Endothelial cell of umbilical vein (primary cell): ENCODE measurements at regions not wholly inside any gene's neighbourhood (a gene's known extent, or its start where the extent isn't known, plus 50 kb on each side); places are given as distances from the start of the nearest gene placed in this dataset.

Experiments
- BruUV-seq: library from RNA; stranded (reverse); fragments of 400-500 nt; replicated peaks from 2 replicates; lab custom pipeline; 2021; lab: Mats Ljungman, UMichigan
- CTCF ChIA-PET: fragments of 300-600, 350-600 bp; sonication (Branson Sonifier 250); formaldehyde crosslinking; loops from one replicate; lab custom pipeline; 2021; ENCODE audit warnings: antibody characterized with exemption, inconsistent platforms; lab: Charles Lee
- POLR2A ChIA-PET: fragments of 300-600, 350-600 bp; sonication (Branson Sonifier 250); formaldehyde crosslinking; loops from one replicate; lab custom pipeline; 2021; ENCODE audit warnings: antibody characterized with exemption, inconsistent platforms; lab: Charles Lee
- DNase-seq: peaks from one replicate; pipeline ENCODE4 v3.0.0-alpha.2; 2011; ENCODE audit warnings: low read depth, low spot score
- FAIRE-seq: peaks from 2 replicates; lab custom pipeline; 2011; peaks lifted over from hg19 to GRCh38; lab: Jason Lieb, UNC
- H2AFZ ChIP-seq: 2 replicates; pipeline ENCODE4 v1.6.0; 2012; ENCODE audit warnings: low read depth, low read length, control low read depth, inconsistent platforms
- H3K27ac ChIP-seq: 2 replicates; pipeline ENCODE4 v1.5.1; 2011; ENCODE audit warnings: low read depth, mild to moderate bottlenecking, control low read depth, low read length, moderate library complexity; ENCODE audit not compliant: insufficient read depth
- H3K27me3 ChIP-seq, 2 experiments: 2 replicates each; pipeline versions ENCODE4 v1.6.0 to v1.6.1; 2011; ENCODE audit warnings: low read length in 2 of 2, mixed read lengths in 1 of 2; ENCODE audit not compliant: control insufficient read depth in 2 of 2, insufficient read depth in 2 of 2
- H3K36me3 ChIP-seq, 2 experiments: 2 replicates in 1 of 2; 3 replicates in 1 of 2; pipeline ENCODE4 v1.5.1; 2011; ENCODE audit warnings: low read length in 2 of 2, mild to moderate bottlenecking in 1 of 2, moderate library complexity in 1 of 2; ENCODE audit not compliant: control insufficient read depth in 2 of 2, insufficient read depth in 2 of 2; ENCODE audit errors: extremely low read depth in 1 of 2
- H3K4me1 ChIP-seq: 3 replicates; pipeline ENCODE4 v1.5.1; 2011; ENCODE audit warnings: mild to moderate bottlenecking, low read length; ENCODE audit not compliant: control insufficient read depth, insufficient read depth; ENCODE audit errors: extremely low read depth
- H3K4me2 ChIP-seq: 2 replicates; pipeline ENCODE4 v1.6.1; 2011; ENCODE audit warnings: low read length, control low read depth, mixed read lengths; ENCODE audit not compliant: insufficient read depth
- H3K4me3 ChIP-seq, 3 experiments: fragments of 200-600 bp in 1 of 3; sonication (generic), shearing (Covaris generic) in 1 of 3; replicated peaks in 1 of 3; 2 replicates each; pipeline ENCODE4 v1.5.1; 2011 to 2016; ENCODE audit warnings: control low read depth in 3 of 3, low read length in 3 of 3, mild to moderate bottlenecking in 2 of 3, inconsistent platforms in 1 of 3, low read depth in 1 of 3, moderate library complexity in 1 of 3; ENCODE audit not compliant: insufficient read depth in 1 of 3
- H3K79me2 ChIP-seq: 2 replicates; pipeline ENCODE4 v1.6.0; 2012; ENCODE audit warnings: low read length, inconsistent platforms; ENCODE audit not compliant: control insufficient read depth, insufficient read depth
- H3K9ac ChIP-seq: replicated peaks from 2 replicates; pipeline ENCODE3; 2011; ENCODE audit warnings: low read length, control low read depth; ENCODE audit not compliant: insufficient read depth; ENCODE audit errors: extremely low read depth
- H3K9me1 ChIP-seq: replicated peaks from 3 replicates; pipeline ENCODE4 v1.6.0; 2011; ENCODE audit warnings: mild to moderate bottlenecking, low read length; ENCODE audit not compliant: control insufficient read depth, insufficient read depth; ENCODE audit errors: extremely low read depth
- H3K9me3 ChIP-seq: replicated peaks from 2 replicates; pipeline ENCODE4 v1.5.1; 2012; ENCODE audit warnings: low read length, inconsistent platforms; ENCODE audit not compliant: control insufficient read depth, insufficient read depth
- H4K20me1 ChIP-seq: replicated peaks from 2 replicates; pipeline ENCODE3; 2011; ENCODE audit warnings: mild to moderate bottlenecking, low read length; ENCODE audit not compliant: control insufficient read depth, insufficient read depth; ENCODE audit errors: extremely low read depth
- CTCF ChIP-seq, 2 donors: IDR thresholded peaks; 1 replicate in 1 of 2; 2 replicates in 1 of 2; pipeline ENCODE4 v1.5.1; 2011; ENCODE audit warnings: low read length in 2 of 2, mild to moderate bottlenecking in 2 of 2, moderate library complexity in 2 of 2, control low read depth in 1 of 2, inconsistent platforms in 1 of 2, low read depth in 1 of 2; ENCODE audit not compliant: insufficient read depth in 1 of 2; ENCODE audit errors: extremely low read depth in 1 of 2
- EZH2 ChIP-seq: IDR thresholded peaks from 2 replicates; pipeline ENCODE4 v1.6.1; 2012; ENCODE audit warnings: borderline replicate concordance, low read depth, mild to moderate bottlenecking, moderate library complexity, low read length, inconsistent platforms; ENCODE audit not compliant: severe bottlenecking
- FOS ChIP-seq: IDR thresholded peaks from 2 replicates; pipeline ENCODE4 v1.6.1; 2011; ENCODE audit warnings: mild to moderate bottlenecking, low read length, moderate library complexity, borderline replicate concordance; ENCODE audit not compliant: insufficient read depth
- GATA2 ChIP-seq: IDR thresholded peaks from 2 replicates; pipeline ENCODE4 v1.7.0; 2011; ENCODE audit warnings: low read depth, mild to moderate bottlenecking, moderate library complexity, mixed read lengths, low read length; ENCODE audit not compliant: insufficient read length, insufficient read depth
- JUN ChIP-seq: IDR thresholded peaks from 2 replicates; pipeline ENCODE4 v1.6.1; 2011; ENCODE audit warnings: borderline replicate concordance, low read depth; ENCODE audit not compliant: insufficient read length, insufficient read depth
- MAX ChIP-seq: IDR thresholded peaks from 2 replicates; pipeline ENCODE4 v1.6.1; 2011; ENCODE audit not compliant: insufficient read depth, insufficient read length
- MYC ChIP-seq: IDR thresholded peaks from one replicate; pipeline ENCODE4 v1.6.1; 2011; ENCODE audit warnings: mild to moderate bottlenecking, low read depth, low read length
- POLR2A ChIP-seq: IDR thresholded peaks from 2 replicates; pipeline ENCODE4 v1.6.1; 2012; ENCODE audit warnings: low read depth, mild to moderate bottlenecking, control low read depth, low read length
- POLR2AphosphoS5 ChIP-seq: IDR thresholded peaks from 2 replicates; pipeline ENCODE4 v1.6.1; 2012; ENCODE audit warnings: low read depth, mild to moderate bottlenecking, control low read depth, low read length, moderate library complexity; ENCODE audit not compliant: insufficient read depth
- dilution Hi-C: fragments of 300-500 bp; cut with MboI; formaldehyde crosslinking; loops from one replicate; pipeline ENCODE4 v1.15.0; 2019; ENCODE audit warnings: low sequenced_read_pairs; ENCODE audit not compliant: extremely low pct_ligation_motif_present
- intact Hi-C: fragments of 100-400 bp; cut with micrococcal nuclease; formaldehyde crosslinking; loops from one replicate; pipeline ENCODE4 v1.10.0; 2022

DNA sequence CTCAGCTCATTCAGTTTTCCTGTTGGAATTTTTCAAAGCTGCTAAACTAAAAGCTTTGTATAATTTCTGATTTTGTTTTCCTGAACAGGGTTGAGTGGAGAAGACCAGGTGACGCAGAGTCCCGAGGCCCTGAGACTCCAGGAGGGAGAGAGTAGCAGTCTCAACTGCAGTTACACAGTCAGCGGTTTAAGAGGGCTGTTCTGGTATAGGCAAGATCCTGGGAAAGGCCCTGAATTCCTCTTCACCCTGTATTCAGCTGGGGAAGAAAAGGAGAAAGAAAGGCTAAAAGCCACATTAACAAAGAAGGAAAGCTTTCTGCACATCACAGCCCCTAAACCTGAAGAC is 367.1 kb upstream of the OR4E1 start:
- H3K79me2 ChIP-seq = no peaks in the 10 kb centered on the region
- no peak overlapping the region for H3K4me2 ChIP-seq
- POLR2A ChIA-PET = no interaction called here
- dilution Hi-C loops = no loop called here
- peaks cover 4 to 5% of the 10 kb centered on the region in 2 experiments for H3K27me3 ChIP-seq
- no TSS peak for BruUV-seq
- no peaks in the 10 kb centered on the region for H3K9me1 ChIP-seq
- intact Hi-C loops = no loop called here
- H3K9me3 ChIP-seq = no peaks in the 10 kb centered on the region
- no peaks in the 10 kb centered on the region for H3K4me1 ChIP-seq
- no peaks in the 10 kb centered on the region for H4K20me1 ChIP-seq
- FAIRE-seq (no peak), DNase-seq (no peak)
- H3K27ac ChIP-seq = no peak overlapping the region
- H3K36me3 ChIP-seq = no peaks in the 10 kb centered on the region
- TF ChIP-seq FOS (no peak), JUN (no peak), MAX (no peak), POLR2AphosphoS5 (no peak), CTCF (IDR thresholded peaks at IDR 0.05; ENCODE audit: extremely low read depth in 1 of 2, insufficient read depth in 1 of 2, low read depth in 1 of 2, low read length in 2 of 2) (no peak), EZH2 (no peak), POLR2A (no peak), MYC (no peak), GATA2 (no peak)
- CTCF ChIA-PET = interaction anchor here (0.9 to 3.7 kb wide), 21 partner anchors 9 to 172 kb away, joined by 3 to 23 read pairs (median 4); no protein-coding TSS in a partner anchor
- H3K4me3 ChIP-seq = no peak overlapping the region
- no peak overlapping the region for H2AFZ ChIP-seq
- no peak overlapping the region for H3K9ac ChIP-seq
